Fibroblast of mammary gland (primary cell): ENCODE measurements at regions not wholly inside any gene's neighbourhood (a gene's known extent, or its start where the extent isn't known, plus 50 kb on each side); places are given as distances from the start of the nearest gene placed in this dataset.

ENCODE experiments used
- DNase-seq: peaks from one replicate; pipeline ENCODE4 v3.0.0-alpha.2; 2010; ENCODE audit warnings: low read depth
- H3K4me3 ChIP-seq: 2 replicates; pipeline ENCODE4 v1.5.1; 2011; ENCODE audit warnings: low read depth, mild to moderate bottlenecking, low read length, moderate library complexity; ENCODE audit not compliant: control insufficient read depth
- TF ChIP-seq, protein P1 (sequence below): conservative IDR thresholded peaks from 2 replicates; pipeline ENCODE4 v1.5.1; 2011; ENCODE audit warnings: low read depth, low read length, inconsistent platforms; ENCODE audit not compliant: control insufficient read depth, insufficient read depth

GRCh38 chr2:128817171-128817570 lies 498.5 kb upstream of the HS6ST1 start:
- TF ChIP-seq, protein P1, sequence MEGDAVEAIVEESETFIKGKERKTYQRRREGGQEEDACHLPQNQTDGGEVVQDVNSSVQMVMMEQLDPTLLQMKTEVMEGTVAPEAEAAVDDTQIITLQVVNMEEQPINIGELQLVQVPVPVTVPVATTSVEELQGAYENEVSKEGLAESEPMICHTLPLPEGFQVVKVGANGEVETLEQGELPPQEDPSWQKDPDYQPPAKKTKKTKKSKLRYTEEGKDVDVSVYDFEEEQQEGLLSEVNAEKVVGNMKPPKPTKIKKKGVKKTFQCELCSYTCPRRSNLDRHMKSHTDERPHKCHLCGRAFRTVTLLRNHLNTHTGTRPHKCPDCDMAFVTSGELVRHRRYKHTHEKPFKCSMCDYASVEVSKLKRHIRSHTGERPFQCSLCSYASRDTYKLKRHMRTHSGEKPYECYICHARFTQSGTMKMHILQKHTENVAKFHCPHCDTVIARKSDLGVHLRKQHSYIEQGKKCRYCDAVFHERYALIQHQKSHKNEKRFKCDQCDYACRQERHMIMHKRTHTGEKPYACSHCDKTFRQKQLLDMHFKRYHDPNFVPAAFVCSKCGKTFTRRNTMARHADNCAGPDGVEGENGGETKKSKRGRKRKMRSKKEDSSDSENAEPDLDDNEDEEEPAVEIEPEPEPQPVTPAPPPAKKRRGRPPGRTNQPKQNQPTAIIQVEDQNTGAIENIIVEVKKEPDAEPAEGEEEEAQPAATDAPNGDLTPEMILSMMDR, result no peak
- DNase-seq, result no peak
- H3K4me3 ChIP-seq, result no peak overlapping the region

DNA sequence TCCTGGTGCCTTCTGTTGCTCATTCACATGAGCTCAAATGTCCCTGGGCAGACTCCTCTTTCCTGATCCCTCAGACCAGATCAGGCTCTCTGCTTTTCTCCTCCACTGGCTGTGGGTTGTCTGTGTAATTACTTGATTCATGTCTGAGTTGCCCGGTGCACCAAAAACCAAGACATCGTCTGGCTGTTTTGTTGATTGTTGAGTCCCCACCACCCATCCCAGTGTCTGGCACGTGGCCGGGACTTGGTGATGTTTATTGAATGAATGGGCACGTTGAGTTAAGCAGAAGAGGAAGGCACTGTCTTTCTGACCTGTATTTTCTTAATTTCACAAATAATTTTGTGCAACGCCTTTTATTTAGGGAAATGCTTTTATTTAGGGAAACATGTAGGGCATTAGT lies 499.1 kb upstream of the HS6ST1 start:
- TF ChIP-seq, protein P1, result no peak
- DNase-seq, result no peak
- no peak overlapping the region for H3K4me3 ChIP-seq

DNA sequence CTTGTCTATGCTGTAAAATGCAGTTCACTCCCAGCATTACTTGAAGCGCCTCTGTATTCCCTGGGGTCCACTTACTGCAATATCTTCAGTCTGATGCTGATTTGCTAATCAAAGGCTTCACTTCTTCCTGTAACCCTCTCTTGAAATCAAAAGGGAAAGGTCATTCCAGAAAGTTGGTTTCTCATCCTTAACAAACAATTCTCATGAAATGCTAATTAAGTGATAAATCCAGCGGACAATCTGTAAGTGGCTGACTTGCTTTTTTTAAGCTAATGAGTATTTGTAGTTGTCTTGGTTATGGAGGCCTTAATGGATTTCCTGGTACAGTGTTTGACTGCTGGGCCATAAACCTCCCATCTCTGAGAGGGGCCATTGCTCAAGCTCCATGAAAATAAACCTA lies 499.6 kb upstream of the HS6ST1 start:
- TF ChIP-seq, protein P1, result no peak
- H3K4me3 ChIP-seq, result no peak overlapping the region
- no peak for DNase-seq

- TF ChIP-seq, protein P1, result no peak
- DNase-seq, result no peak
- no peak overlapping the region for H3K4me3 ChIP-seq
These were observed 500.2 kb upstream of the HS6ST1 start for GRCh38 chr2:128818704-128819491.

GRCh38 chr2:128820452-128820851 lies 501.8 kb upstream of the HS6ST1 start:
- no peak for DNase-seq
- H3K4me3 ChIP-seq, result no peak overlapping the region
- TF ChIP-seq, protein P1, result no peak

GRCh38 chr2:128821010-128821409 lies 502.3 kb upstream of the HS6ST1 start:
- TF ChIP-seq, protein P1, result no peak
- H3K4me3 ChIP-seq, result no peak overlapping the region
- DNase-seq, result no peak

GRCh38 chr2:128832946-128833663 lies 514.4 kb upstream of the HS6ST1 start:
- H3K4me3 ChIP-seq, result no peak overlapping the region
- TF ChIP-seq, protein P1, result no peak
- DNase-seq, result no peak
